Left cardiac atrium (tissue), 4 donors: ENCODE measurements at regions not wholly inside any gene's neighbourhood (a gene's known extent, or its start where the extent isn't known, plus 50 kb on each side); places are given as distances from the start of the nearest gene placed in this dataset.

Experiments used
- ATAC-seq, 2 donors: fragments of 200-7000 bp; cut with Tn5 transposase; one replicate each; pipeline ENCODE4 v1.9.1; 2020; ENCODE audit warnings: mild to moderate bottlenecking in 2 of 2, moderate library complexity in 2 of 2
- DNase-seq: peaks from one replicate; pipeline ENCODE4 v3.0.0-alpha.2; 2020
- intact Hi-C, 2 donors: fragments of 100-400 bp; cut with DNase I; formaldehyde crosslinking; loops; one replicate each; pipeline versions ENCODE4 v1.14.1 to v1.15.1; 2022 to 2023
- donor health status: DM: no; HTN: yes; CAD: no.
- donor health status: DM: no; HTN: yes; CAD: no; lungs with severe emphysema.
- donor health status: DM: yes; HTN: yes; CAD: no.
- donor health status: Dilated cardiomyopathy.

DNA sequence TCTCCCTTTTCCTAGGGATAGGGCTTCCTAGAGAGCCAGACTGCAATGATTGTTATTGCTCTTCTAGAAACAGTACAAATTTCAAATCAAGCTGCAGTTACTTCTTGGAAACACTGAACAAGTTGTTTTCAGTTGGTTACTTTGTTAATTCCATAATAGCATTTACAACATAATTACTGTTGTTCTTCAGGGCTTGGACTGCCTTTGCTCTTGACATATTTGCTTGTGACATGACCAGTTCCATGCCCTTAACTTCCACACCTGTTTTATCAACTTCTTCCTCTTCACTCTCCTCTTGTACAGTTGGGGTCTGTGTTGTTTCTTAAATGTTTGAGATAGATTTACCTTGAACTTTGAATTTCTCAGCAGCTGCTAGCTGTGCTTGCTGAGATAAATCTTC lies 104.4 kb downstream of the SEC23IP start:
- intact Hi-C loops: no loop called here
- ATAC-seq (no peak), DNase-seq (no peak)

GRCh38 chr10:119997429-119997828 lies 104.9 kb downstream of the SEC23IP start:
- ATAC-seq (no peak), DNase-seq (no peak)
- intact Hi-C loops: no loop called here

GRCh38 chr10:120002785-120003184 lies 110.3 kb downstream of the SEC23IP start:
- no peak for DNase-seq
- intact Hi-C loops: no loop called here
- no peak for ATAC-seq

DNA sequence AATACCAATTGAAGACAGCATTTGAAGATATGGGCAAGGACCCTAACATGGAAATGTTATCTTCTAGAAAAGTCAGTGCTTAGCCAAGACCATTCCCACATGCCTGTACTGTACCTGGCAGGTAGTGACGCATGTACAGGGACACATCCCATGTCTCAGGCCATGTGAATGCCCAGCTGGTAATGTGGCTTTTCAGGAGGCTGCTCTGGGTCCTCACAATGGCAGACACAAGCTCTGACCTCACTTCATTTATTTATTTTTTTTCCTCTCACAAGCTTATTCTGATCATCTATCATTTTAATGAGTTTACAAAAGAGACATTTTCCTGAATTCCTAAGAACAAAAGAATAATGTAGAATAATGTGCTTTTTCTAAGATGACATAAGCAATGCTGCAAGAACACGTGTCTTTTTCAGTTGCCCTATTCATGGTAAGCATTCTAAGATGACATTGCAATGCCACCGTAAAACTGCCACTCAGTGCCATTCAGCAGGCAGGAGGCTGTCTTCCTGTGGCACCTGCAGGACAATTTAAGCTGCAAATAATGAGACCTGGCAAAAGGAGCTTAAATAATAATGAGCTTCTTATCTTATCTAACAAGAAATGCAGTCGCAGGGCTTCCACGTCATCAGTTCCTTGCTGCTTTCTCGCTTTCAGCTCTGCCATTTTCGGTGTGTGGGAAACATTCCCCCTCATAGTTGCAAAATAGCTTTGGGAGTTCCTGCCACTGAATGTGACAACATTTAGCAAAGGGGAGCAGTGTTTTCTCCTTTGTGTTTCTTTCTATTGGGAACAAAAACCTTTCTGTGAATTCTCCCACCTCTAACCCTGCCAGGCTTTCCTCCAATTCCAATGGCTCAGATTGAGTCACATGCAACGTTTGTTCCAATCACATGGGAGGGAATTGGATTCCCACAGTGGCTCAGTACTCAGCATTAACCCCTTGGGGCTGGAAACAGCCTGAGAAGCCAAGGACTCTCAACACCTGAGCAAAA lies 113.0 kb downstream of the SEC23IP start:
- intact Hi-C loops: no loop called here
- ATAC-seq: no peak
- no peak for DNase-seq

- intact Hi-C loops: no loop called here
- no peak for DNase-seq
- no peak for ATAC-seq
Observed at GRCh38 chr10:120007261-120007660, 114.7 kb downstream of the SEC23IP start.

DNA sequence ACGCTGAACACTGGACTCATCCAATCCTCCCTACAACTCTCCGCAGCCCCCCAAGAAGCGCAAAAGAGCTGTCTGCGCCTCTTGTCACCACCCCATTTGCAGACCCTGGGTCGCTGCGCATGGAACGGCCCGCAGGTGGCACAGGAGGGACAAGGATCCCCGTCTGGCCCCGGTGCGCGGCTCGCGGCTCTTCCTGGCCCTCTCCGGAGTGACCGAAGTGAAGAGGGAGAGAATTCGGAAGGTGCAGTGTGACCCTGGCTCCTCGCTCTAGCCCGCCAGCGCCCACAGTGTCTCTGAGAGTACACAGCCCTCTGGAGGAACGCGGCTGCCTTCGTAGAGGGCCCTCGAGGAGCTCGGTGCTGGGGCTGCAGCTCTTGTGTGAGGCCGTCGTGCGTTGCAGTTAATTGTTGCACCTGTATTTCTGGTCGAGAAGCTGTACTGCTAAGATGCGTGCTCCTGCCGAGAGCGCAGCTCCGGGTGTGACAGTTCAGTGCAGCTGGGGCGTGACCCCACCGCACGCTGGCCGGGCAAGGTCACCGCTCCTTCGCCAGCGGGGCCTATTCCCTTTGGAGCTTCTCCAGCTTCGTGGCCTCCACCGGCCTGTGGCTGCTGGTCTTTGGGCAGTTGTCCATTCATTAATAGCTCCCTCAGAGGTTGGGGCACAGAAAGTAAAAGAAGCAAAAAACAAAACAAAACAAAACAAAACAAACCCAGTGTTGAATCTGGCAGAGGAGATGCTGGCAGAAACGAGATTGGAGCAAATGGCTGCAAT lies 119.0 kb downstream of the SEC23IP start:
- intact Hi-C loops: no loop called here
- ATAC-seq (no peak), DNase-seq (no peak)

GRCh38 chr10:120012131-120012400 lies 119.5 kb downstream of the SEC23IP start:
- intact Hi-C loops: no loop called here
- DNase-seq: no peak
- ATAC-seq: no peak

DNA sequence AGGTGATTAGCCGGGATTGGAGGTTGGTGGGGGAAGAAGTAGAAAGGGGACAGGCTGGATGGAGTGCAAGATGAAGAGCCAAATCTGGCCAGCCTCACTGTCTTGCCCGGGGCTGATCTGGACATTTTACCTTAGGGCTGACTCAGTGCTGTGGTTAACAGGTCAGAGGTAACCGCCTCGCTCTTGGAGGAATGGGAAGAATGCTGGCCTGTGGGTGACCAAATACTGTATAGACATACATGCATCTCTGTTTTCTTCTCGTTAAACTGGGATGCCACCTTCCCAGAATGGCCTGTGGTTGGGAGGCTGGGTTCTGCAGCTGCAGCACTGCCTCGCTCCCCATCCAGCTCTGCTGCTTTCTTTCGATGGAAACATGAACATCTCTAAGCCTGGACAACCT lies 120.0 kb downstream of the SEC23IP start:
- DNase-seq (no peak), ATAC-seq (no peak)
- intact Hi-C loops: no loop called here

DNA sequence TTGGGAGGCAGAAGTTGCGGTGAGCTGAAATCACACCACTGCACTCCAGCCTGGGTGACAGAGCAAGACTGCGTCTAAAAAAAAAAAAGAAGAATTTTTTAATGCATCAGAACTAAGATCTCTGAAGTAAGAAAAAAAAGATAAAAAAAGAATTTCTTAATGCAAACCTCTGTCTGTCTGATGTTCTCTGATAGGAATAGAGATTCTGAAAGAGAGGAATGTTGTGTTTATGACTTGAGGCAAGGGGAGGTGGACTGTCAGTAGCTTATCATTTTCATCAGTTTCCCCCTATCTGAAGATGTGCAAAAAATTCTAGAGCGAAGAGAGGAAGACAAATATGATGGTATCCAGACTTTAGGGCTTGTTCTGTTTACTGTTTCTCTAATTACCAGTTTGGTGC lies 121.5 kb downstream of the SEC23IP start:
- intact Hi-C loops: no loop called here
- DNase-seq (no peak), ATAC-seq (no peak)

DNA sequence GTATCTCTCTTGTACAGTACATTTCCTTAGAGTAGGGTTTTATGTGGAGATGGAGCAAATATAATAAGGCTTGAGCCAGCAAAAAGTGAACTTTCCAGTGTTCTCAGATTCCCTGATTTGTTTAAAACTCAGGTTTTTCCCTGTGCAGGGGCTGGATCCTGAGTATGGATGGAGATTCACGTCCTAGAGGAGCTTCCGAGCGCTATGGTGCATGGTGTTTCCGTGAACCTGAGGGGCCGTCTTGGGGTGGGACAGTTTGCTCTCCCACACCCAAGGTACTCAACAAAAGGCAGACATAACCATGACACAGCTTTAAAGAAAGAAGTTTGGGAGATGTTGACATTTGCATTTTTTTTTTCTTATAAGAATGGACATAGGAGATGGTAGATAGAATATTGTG lies 122.5 kb downstream of the SEC23IP start:
- no peak for DNase-seq
- intact Hi-C loops: no loop called here
- ATAC-seq: no peak

- ATAC-seq: no peak
- DNase-seq: no peak
- intact Hi-C loops: no loop called here
Observed at GRCh38 chr10:120016906-120017305, 124.4 kb downstream of the SEC23IP start.

- intact Hi-C loops: no loop called here
- ATAC-seq (no peak), DNase-seq (no peak)
Observed at GRCh38 chr10:120017733-120018417, 125.3 kb downstream of the SEC23IP start.

GRCh38 chr10:120018695-120019094 lies 126.2 kb downstream of the SEC23IP start:
- ATAC-seq (no peak), DNase-seq (no peak)
- intact Hi-C loops: no loop called here

DNA sequence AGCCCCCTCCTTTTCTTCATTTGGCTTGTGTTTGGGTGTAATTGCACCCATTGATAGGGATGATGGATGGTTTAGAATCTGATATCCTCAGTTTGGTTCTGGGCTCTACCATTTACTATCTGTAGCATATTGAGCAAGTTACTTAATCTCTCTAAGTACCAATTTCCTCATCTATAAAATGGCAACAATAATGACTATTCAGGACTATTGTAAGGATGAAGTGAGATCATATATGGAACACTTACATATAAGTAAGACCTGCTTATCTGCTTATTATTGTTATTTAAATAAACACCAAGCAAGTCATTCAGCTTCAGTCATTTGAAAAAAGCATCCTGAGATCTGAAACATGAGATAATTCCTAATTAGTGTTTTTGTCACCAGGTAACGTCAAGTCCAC lies 127.0 kb downstream of the SEC23IP start:
- ATAC-seq: no peak
- intact Hi-C loops: no loop called here
- no peak for DNase-seq

DNA sequence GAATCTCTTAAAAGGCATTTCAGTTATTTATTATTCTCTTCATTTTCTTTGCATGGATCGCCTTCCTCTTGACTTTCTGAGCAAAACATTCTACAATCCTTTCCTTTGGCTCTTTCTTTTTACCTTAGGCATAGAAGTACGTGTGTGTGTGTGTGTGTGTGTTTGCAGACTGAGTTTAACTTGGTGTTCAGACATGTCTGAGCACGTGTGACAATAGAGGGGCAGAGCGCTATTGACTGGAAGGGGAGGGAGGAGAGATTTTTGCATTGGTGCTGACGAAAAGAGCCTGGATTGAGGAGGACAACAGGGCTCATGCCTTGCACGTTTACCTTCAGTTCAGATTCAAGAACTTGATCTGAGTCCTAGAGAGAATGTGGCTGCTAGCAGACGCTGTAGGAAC lies 129.8 kb downstream of the SEC23IP start:
- ATAC-seq: no peak
- intact Hi-C loops: no loop called here
- DNase-seq: no peak

- no peak for ATAC-seq
- DNase-seq: no peak
- intact Hi-C loops: no loop called here
Observed at GRCh38 chr10:120034236-120034635, 141.7 kb downstream of the SEC23IP start.

DNA sequence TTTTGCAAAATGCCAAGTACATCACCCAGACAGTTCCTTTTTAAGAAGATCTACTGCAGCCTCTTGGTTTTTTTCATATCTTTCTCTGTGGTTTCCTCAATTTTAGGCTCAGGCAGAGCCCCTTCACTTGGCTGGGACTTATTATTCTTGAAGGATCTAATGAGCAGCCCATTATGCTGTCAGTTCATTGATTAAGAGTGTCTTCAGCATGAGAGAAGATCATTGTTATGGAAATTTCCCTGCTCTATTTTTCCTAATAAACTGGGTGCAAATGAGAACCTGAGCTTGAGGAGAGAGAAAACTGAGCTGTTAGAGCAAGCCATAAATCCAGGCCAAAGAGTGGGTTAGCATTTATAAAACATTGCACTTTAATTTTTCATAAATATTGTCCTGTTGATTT lies 146.5 kb downstream of the SEC23IP start:
- intact Hi-C loops: no loop called here
- no peak for ATAC-seq

GRCh38 chr10:120039826-120040225 lies 147.3 kb downstream of the SEC23IP start:
- DNase-seq (no peak), ATAC-seq (no peak)
- intact Hi-C loops: no loop called here

More for the DNA sequence above, 146.5 kb downstream of the SEC23IP start:
- no peak for DNase-seq

DNA sequence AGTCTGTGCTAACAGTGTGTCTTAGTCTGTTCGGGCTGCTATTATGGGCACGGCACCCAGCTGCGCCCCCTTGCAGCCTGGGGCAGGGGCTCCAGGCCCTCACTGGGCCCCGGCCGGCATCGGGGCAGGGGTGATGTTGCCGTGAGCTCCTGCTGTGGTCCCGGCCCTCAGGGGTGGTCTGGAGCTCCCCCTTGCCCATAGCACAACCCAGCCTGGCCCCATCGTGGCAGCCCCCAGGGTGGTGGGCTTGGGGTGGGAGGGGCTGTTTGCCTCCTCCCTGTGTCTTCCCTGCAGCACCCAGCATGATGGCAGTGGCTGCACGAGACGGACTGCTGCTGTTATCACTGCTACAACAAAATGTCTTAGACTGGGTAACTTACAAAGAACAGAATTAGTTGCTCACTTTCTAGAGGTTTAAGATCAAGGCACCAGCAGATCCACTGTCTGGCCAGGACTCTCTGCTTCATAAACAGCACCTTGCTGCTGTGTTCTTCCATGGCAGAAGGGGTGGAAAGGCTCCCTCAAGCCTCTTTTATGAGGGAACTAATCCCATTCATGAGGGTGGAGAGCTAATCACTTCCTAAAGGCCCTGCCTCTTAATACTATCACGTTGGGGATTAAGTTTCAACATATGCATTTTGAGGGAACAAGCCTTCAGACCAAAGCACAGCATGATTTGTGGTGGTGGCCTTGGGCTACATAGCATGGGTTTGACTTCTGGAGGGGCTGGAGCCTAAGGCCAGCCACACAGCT lies 149.5 kb downstream of the SEC23IP start:
- intact Hi-C loops: no loop called here
- ATAC-seq (no peak), DNase-seq (no peak)
